GM18858 (cell line): ENCODE measurements at regions not wholly inside any gene's neighbourhood (a gene's known extent, or its start where the extent isn't known, plus 50 kb on each side); places are given as distances from the start of the nearest gene placed in this dataset.

ENCODE experiments used
- ATAC-seq: cut with Tn5 transposase; IDR thresholded peaks from one replicate; pipeline ENCODE4 v1.9.1; 2021; ENCODE audit not compliant: unreplicated experiment

GRCh38 chr13:109897988-109898624 lies 111.7 kb upstream of the IRS2 start:
- no peak for ATAC-seq

- no peak for ATAC-seq
Measured at GRCh38 chr13:109892101-109892500, 105.7 kb upstream of the IRS2 start.

- ATAC-seq: no peak
Measured at GRCh38 chr13:109885235-109885634, 98.9 kb upstream of the IRS2 start.

- ATAC-seq: no peak
Measured at GRCh38 chr13:109884462-109884861, 98.1 kb upstream of the IRS2 start.

GRCh38 chr13:109883181-109884180 lies 97.1 kb upstream of the IRS2 start:
- ATAC-seq: no peak

GRCh38 chr13:109881961-109882558 lies 95.7 kb upstream of the IRS2 start:
- ATAC-seq: no peak

GRCh38 chr13:109881347-109881725 lies 95.0 kb upstream of the IRS2 start:
- no peak for ATAC-seq

GRCh38 chr13:109880371-109881346 lies 94.3 kb upstream of the IRS2 start:
- no peak for ATAC-seq

GRCh38 chr13:109879338-109879737 lies 93.0 kb upstream of the IRS2 start:
- ATAC-seq: no peak

GRCh38 chr13:109877809-109878208 lies 91.4 kb upstream of the IRS2 start:
- ATAC-seq: no peak

GRCh38 chr13:109875746-109876145 lies 89.4 kb upstream of the IRS2 start:
- no peak for ATAC-seq

GRCh38 chr13:109874484-109875454 lies 88.4 kb upstream of the IRS2 start:
- ATAC-seq: no peak

- ATAC-seq: no peak
Measured at GRCh38 chr13:109873351-109874123, 87.2 kb upstream of the IRS2 start.

GRCh38 chr13:109872864-109873263 lies 86.5 kb upstream of the IRS2 start:
- no peak for ATAC-seq

GRCh38 chr13:109870696-109871370 lies 84.5 kb upstream of the IRS2 start:
- ATAC-seq: no peak

GRCh38 chr13:109870274-109870673 lies 83.9 kb upstream of the IRS2 start:
- no peak for ATAC-seq

GRCh38 chr13:109869312-109870237 lies 83.2 kb upstream of the IRS2 start:
- no peak for ATAC-seq
